T-helper 22 cell (primary cell): ENCODE measurements at regions not wholly inside any gene's neighbourhood (a gene's known extent, or its start where the extent isn't known, plus 50 kb on each side); places are given as distances from the start of the nearest gene placed in this dataset.
"Not testable (repeated sequence)": the region's sequence is repeated elsewhere in the genome, so short reads cannot be mapped to it uniquely, and the experiment has no call there.

Source experiments
- DNase-seq: peaks from one replicate; pipeline ENCODE4 v3.0.0-alpha.2; 2020; ENCODE audit warnings: low read depth

DNA sequence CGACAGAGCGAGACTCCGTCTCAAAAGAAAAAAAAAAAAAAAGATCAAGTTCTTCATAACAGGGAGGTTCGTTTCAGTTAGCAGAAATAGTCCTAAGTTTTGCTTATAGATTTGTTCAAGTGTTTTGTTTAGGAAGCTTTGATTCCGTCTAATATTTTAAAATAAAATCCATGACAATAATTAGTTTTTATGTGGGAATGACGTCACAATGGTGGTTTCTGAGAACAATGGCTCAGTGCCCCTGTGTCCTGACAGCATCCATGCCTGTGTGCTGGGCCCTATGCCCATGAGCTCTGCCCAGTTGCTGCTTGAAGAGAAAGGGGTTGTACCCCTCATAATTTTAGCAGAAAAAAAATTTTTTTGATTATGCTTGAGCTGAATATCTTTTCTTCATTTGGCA is 134.0 kb downstream of the SST start:
- no peak for DNase-seq

DNA sequence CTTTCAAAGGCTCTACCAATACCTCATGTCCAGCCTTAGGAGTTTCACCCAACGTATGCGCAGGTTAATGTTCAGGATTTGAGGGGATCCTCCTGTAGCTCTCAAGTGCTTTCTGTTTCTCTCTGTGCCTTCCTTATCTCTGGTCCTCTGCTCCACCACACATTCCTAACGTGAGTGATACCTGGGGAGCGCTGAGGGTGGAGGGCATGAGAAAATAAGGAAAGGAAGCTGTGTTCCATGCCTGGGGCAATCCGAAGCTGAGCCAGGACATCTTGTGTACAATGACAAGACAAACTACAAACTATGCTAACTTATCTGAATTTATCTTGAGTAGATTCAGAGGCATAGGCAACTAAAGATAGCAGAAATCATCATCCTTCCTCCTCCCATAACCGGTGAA is 136.4 kb downstream of the SST start:
- DNase-seq, result no peak

DNA sequence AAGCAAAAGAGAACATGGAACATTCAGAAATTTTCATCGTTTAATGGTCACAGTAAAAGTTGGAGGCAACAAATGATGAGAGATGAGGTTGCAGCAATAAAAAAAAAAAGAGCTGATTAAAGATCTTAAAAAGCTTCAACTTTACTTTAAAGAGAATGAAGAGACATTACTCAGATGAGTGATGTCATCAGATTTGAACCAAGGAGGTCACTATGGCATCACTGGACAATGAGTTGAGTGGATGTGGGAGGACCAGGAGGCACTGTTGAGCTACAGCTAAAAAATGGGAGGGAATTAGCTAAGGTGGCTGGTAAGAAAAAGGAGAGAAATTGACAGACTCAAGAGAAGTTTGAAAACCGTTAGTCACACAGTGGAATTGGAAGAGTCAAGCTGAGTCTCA is 138.4 kb downstream of the SST start:
- no peak for DNase-seq

DNA sequence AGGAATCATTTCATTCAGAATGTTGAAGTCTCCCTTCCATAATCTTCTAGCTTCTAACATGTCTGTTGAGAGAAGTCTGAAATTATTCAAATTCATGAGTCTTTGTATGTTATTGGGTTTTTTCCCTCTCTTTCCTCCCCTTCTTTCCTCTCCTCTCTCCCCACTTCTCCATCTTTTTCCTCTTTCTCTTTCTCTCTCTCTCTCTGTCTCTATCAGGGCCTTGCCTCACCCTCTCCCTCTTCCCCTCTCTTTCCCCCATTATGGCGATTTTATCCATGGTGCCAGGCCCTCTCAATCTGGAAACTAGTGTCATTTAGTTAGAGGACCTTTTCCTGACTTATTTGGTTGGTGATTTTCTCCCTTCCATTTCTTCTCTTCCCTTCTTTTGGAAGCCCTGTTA is 147.3 kb downstream of the SST start:
- no peak for DNase-seq

DNA sequence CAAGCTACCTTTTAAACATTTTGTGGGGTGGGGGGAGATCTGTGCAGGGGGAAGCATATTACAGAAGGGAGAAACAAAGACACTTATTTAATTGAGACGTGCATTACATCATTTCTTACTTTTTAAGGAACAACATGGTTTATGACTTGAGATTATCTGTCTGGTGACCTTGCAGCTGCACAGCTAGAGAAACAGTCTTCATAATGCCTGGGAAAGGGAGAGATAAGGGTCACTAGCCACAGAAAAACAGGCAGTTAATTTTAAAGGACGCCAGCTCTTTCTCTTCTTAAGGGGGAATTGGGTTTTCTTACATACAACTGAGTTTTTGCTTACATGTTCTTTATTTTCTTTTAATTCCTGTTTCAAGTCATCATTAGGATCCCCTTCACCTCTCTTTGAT is 147.9 kb downstream of the SST start:
- DNase-seq, result no peak

DNA sequence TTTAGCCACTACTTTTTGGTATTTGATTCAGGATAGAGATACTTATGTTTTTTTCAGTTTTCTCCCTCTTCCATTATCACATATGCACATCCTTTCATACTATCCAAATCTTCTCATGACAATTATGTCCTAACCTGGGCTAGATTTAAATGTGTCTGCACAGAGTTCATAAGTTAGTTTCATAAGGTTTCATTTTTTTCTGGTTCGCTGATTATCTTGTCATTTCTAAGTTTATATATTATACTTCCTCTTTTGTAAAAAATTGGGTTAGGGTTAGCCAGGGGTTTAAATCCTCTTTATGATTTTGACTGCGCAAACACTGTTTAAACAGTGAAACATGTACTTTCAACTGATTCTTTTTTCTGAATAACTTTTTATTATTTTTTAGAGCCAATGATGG is 148.6 kb downstream of the SST start:
- DNase-seq, result no peak

DNA sequence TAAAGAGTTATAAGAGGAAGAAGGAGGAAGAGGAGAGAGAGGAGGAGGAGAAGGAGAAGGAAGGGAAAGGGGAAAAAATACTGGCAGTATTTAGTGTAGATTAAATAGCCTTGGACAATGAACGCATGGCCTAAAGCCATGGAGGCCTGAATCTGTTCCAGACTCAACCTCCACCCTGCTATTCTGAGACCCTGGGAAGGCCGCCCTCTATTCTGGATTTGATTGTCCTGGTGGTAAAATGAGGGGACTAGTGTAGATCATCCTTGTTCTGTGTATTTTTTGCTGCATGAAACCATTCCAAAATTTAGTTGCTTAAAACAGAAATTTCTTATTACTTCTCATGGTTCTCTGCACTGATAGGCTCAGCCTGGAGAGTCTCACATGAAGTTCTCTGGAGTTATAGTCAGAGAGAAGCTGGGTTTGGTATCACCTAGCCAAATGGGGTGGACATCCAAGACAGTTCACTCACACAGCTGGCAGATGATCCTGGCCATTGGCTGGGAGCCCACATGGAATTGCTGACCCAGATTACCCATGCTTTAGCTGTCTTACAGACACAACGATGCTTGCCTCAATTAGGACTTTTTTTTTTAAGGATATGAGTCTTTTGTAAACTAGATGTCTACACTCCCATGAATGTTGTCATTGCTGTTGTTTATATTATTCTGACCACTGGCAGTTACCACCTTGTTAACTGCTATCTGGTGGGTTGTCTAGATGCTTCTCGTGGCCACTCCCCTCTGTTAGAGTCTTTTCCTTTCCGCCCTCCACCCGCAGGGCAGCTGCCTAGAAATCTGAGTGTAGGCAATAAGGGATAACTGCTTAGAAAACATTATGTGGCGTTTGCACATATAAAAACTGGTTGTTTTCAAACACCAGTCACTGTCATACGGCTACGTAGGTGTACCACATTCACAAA is 149.9 kb downstream of the SST start:
- no peak for DNase-seq

DNA sequence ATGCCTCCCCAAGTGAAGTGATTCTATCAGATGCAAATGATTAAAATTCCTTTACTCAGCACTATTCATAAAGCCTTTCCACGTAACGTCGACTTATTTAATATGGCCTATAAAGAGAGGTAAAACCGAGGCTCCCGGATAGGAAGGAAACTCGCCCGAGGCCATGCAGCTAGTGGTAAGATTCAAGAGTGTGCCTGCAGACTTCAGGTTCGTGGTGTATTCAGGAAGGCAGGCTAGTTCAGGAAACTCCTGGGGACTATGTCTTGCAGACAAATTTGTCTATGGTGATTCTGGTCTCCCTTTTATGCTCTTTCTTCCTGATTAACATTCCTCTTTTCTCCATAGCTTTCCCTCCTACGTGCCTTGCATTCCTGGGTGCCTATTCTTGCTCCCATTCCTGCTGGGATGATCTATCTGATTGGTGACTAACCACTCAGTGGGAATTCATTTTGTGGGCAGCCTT is 150.7 kb downstream of the SST start:
- no peak for DNase-seq

DNA sequence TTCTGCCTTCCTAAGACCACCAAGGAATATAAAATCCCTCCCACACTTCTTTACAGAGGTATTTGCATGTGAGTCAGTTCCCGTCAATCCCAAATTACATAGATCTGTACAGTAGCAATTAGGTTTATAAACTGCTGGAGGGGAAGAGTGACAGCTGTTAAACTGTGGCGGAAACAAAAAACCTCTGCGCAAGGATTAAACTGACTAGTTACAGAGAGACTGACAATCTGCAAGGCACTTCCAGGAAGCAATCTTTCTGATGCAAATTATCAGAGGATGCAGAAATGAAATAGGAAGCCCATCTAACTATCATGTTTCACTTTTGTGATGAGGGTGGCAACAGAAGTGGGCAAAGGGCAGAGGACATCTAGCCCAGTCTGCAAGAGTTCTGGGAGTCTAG is 150.4 kb downstream of the RTP4 start:
- no peak for DNase-seq

DNA sequence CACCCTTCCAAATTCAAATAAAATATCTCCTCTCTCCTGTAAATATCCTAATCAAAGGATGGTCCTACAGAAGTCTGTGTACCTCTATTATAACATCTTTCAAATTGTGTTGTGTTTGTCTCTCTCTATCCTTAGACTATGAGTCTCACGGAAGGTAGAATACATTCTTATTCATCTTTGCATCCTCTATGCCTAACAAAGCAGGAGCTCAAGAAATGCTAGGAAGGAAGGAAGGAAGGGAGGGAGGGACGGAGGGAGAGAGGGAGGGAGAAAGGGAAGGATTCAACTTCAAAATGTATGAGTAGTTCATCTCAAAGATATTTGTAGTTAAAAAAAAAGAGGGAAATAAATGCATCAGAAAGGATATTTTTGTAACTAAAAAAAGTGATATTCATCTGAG is 150.0 kb downstream of the RTP4 start:
- DNase-seq, result no peak

DNA sequence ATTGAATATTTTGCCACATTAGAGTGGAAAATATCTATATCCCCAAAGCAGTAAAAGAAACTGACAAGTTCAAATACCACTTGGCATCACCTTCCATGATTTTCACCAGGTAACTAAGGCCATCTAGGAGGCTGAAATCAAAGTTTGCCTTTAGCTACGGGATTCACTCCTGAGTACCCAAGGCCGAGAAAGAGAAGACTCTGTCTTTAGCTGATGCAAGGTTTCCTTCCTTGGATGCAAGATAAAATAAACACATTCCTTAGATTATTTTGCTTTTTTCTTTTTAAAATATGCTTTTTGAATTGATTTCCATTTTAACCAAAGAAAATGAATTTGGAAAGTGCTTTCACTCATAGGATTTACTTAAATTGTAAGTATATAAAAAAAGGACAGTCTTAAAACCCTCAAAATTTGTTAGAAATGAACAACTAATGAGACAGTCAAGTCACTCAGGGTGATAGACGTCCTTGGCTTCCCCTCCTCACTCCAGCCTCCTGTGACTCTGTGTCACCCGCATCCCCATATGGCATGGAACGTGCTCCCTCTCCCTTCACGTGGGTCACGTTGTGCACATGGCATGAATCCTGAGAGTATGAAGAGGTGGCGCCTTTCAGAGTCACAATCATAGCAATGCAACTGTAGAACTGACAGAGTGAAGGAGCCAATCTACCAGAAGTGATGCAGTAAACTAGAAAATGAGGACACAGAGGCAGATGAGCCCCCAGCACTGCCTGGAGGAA is 148.4 kb downstream of the RTP4 start:
- no peak for DNase-seq

DNA sequence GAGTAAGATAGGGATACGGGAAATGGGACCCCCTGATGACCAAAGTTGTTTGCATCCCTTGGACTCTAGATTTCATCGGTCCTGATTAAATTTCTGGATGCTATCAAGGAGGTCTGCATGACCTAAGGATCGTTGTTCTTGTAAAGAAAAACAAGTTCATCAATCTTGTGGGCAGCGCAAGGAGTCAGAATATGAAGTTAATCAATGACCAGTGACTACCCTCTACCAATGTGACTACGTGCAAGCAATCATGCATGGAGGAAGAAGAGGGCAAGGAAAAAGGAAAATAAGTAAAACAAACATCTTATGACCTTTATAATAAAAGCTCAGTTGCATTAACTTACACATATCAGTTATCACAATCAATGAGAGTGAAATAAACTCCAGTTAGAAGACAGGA is 139.7 kb downstream of the RTP4 start:
- no peak for DNase-seq

DNA sequence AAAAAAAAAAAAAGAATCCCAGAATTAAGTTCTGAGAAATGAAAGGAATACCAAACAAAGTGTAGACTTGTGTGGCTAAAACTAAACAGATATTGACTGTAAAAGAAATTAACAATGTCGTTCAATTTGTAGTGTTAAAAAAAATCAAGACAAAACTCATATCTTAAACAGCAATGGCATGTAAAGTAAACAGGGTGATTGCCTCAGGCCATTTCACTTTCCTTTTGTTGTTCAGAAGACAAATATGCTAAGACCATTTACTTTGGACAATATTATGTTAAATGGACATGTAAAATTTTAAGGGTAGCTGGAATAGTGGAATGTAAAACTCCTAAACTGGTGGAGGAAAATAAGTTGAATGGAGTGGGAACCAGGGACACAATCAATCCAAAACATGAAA is 139.1 kb downstream of the RTP4 start:
- no peak for DNase-seq

DNA sequence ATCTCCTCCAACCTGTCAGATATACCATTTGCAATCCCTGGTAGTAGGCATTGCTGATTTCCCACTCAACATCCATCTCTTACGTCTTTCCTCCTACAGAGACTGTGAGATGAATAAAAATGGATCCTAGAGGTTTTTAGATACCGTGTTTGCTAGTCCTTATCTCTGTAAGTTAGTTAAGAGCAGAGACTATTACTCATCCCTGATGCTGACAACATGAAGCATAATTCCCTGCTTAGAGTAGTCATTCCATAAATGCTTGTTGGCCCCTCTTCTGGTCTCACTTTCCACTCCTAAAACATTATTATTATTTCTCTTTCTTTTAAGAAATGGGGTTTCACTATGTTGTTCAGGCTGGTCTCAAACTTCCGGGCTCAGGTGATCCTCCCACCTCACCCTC is 136.2 kb downstream of the RTP4 start:
- no peak for DNase-seq

DNA sequence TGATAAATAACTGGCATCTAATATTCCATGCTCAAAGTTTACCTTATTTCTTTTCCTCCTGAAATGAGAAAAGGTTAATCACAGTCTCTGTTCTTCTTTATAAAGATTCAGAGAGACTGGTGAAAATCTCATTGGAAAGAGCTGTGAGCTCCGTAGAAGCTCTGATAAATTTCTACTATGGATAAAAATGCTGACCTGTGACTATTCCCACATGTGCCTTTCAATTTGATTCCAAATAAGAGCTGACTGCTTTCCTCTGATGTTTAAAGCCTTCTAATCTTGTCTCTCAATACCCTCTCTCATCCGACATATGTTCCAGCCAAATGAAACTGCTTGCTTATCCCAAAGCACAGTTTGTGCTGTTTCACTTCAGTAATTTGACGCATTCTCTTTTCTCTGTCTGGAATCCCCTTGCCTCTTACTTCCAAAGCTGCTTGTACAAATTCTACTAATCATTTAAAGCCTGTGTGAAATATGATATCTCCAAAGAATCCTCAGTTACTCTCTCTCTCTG is 130.1 kb downstream of the RTP4 start:
- no peak for DNase-seq

DNA sequence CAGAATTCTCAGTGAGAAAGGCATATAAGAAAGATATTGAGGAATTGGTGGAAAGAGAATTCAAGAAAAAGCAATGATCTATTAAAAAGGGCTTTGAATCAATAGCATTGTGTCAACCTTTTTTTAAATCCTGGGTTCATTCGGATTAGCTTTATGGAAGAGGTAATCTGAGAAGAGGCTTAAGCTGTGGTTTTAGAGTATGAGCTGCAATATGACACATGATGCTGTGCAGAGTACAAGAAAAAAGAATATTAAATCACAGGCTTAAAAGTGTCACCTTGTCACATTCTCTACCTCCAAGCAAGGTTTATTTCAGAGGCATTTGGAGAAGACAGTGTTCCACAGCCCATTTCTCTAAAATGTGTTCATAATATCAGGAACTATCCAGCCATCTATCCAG is 128.9 kb downstream of the RTP4 start:
- DNase-seq, result no peak

DNA sequence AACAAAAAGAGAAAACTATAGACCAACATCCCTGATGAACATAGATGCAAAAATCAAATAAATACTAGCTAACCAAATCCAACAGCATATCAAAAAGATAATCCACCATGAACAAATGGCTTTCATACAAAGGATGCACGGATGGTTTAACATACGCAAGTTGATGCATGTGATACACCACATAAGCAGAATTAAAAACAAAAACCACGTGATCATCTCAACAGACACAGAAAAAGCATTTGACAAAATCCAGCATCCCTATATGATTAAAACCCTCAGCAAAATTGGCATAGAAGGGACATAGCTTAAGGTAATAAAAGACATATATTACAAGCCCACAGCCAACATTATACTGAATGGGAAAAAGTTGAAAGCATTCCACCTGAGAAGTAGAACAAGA is 125.9 kb downstream of the RTP4 start:
- not testable (repeated sequence) for DNase-seq

DNA sequence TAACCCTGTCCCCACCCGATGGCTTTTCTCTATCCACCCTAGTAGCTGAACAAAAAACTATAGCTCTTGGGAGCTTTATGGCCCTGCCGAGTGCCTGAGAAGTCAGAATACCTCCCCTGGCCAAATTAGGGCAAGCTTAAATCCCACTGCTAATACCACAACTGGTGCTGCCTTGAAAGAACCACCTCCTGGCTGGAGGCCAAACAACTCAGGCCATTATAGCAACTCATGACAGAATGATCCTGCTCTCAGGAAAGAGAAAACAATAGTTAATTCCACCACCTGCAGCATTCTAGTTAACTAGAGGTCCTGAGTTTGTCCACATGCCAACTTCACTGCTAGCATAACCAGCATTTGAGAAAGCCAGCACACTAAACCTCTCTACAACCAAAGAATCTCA is 123.2 kb downstream of the RTP4 start:
- no peak for DNase-seq

DNA sequence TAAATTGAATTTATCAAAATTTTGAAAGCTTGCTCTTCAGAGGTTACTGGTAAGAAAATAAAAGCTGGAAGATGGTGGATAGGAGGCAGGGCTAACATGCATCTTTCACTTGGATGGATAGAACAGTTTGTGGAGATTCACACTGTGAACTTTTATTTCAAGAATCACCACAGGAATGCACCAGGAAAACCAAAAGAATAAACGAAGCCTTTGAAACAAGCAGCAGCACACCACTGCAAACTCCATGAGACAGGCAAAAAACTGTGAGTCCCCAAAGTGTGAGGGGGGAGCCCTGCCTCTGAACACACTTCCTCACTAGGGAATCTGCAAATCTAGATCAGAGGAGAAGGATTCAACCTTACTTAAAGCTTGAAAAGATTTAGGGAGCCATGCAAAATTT is 122.2 kb downstream of the RTP4 start:
- DNase-seq, result no peak

DNA sequence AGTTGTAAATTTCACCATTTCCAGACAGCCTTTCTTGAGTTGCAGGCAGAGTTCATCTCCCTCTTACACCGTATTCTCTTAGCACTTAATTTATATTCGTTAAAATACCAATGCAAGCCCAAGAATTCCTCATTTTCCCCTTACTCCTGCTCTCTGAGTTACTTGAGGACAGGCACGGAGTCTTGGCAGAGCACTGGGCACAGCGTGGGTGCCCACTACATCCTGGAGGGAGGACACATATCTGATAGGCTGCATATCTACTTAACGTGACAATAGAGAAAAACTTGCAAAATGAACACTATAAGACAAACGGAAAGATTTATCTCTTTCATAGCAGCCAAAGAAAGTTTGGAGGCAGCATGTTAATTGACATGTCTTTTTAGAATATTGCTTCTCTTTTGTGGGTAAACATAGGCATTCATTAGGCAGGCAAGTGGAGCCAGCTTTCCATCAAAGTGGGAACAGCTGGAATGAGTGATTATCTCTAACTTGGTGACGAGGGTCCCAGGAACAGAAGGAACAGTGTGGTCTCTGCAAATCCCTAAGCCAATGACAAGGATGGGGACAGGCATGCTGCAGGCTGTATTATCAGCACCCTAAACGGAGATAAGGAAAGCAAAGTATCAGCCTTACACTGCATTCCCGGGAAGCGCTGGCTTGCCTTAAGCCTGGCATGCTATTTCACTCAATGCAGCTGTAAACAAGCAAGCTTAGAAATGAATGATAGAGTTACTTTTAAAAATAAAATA is 116.5 kb downstream of the RTP4 start:
- no peak for DNase-seq

DNA sequence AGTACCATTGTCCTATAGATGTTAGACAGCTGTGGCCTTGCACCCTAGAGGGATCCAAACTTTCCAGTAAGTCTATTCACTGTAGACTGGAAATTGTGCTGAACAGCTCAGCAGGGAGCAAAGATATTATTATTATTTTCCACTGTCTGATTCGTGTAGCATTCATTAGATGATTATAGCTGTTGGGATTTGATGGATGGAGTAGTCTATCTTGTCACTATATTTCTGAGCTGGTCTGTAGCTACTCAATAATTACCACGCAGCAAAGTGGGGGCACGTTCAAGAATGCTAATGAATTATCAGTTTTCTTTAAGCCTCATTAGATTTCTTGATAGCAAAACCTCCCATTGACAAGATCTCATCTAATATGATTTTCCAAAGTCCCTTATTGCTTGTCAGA is 113.2 kb downstream of the RTP4 start:
- DNase-seq, result no peak

DNA sequence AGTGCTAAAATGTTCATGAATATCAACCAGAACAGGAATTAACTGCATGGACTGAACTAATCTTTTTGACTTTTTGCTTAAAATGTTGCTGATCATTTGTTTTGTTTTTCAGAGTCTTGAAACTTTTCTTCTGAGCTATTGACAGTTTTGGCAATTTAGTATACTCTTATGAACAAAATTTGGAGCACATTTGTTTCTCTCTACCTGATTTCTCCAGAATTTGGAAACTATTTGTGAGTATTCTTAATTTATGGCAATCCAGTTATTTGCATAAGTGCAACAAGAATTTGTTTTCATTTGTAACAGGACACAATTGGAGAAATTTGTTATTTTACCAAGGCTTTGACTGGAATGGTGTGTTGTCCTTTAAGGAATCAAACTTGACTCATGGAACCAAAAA is 107.4 kb downstream of the RTP4 start:
- DNase-seq, result not testable (repeated sequence)
